Stimulated activated CD4-positive, alpha-beta T cell treated with anti-CD3 and anti-CD28 coated beads, Interleukin-2, amount 100 ng/mL, for 48 hours (primary cell): ENCODE measurements at regions not wholly inside any gene's neighbourhood (a gene's known extent, or its start where the extent isn't known, plus 50 kb on each side); places are given as distances from the start of the nearest gene placed in this dataset.
"Not testable (repeated sequence)": the region's sequence is repeated elsewhere in the genome, so short reads cannot be mapped to it uniquely, and the experiment has no call there.

Source experiments
- DNase-seq, 2 donors: peaks; one replicate each; pipeline ENCODE4 v3.0.0-alpha.2; 2020

DNA sequence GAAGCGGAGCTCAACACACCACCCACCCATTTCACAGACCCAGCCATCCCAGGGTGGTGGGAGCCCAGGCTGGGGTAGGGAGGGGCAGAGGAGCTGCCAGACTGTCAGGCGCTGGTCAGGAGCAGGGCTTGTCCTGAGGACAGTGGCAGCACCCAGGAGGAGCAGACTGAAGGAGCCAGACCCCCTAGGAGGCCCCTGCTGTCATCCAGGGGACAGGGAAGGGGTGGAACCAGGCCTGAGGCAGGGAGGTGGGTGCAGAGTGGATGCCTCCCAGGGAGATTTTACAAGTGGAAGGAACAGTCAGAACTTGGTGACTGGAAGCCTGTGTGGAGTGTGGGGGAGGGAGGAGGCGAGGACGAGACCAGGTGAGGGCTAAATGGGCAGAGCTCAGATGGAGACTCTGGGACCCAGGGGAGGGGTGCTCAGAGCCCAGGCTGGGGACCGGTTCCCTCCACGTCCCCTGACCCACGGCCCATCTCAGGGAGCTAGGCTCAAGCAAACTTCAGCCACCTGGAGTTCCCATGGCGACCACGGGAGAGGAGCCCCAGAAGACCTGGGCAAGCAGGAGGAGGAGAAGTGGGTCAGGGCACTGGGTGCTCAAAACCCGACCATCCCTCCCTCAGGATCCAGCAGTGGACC is 215.4 kb downstream of the TBC1D2B start:
- not testable (repeated sequence) for DNase-seq

DNA sequence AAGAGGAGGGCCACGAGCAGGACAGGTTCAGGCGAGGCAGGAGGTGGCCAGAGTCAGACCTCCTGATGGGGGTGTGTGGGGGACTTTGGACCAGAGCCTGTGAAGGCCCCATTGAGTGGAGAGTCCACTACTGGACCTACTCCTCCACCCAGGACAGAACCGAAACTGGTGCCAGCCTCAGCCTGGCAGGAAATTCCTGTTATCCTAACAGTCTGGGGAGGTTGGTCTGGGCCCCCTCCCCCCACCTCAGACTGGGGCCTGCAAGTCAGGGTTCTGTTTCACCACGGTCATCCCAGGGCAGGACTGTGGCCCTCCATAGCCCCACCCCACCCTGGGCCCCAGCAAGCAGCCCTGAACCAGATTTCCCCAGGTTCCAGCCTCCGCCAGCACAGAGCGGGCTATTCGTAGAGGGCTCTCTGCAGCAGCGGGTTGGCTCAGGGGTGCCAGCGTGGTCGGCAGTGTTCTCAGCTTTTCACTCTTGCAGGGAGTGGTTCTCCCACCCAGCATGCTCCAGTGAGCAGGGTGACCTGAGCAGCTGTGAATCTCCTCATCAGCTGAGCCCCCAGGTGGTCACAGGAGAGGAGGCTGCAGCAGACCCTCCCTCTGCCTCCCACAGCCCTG is 217.3 kb downstream of the TBC1D2B start:
- no peak for DNase-seq

DNA sequence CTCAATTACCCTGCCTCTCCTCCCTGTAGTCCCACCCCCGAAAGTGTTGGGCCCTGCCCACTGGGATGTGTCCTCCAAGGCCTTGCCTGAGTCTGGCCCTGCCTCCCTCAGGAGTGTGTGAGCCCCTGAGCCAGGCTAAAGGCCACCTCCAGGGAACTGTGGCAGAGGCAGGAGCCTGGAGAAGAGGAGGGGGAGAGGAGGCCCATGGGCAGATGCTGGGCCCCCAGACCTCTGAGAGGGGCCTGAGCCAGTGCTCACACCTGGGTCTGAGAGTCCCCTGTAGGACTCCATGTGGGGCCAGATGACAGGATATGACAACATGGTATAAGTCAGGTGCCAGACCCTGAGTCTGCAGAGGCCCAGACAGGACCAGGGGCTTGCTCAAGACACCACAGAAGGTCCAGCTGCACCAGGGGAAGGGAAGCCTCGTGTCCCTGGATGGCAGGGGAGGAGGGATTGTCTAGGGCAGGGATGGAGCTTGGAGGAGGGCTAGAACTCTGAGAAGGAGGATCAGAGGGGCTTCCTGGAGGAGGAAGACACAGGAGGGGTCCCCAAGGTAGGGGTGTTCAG is 217.9 kb downstream of the TBC1D2B start:
- no peak for DNase-seq

DNA sequence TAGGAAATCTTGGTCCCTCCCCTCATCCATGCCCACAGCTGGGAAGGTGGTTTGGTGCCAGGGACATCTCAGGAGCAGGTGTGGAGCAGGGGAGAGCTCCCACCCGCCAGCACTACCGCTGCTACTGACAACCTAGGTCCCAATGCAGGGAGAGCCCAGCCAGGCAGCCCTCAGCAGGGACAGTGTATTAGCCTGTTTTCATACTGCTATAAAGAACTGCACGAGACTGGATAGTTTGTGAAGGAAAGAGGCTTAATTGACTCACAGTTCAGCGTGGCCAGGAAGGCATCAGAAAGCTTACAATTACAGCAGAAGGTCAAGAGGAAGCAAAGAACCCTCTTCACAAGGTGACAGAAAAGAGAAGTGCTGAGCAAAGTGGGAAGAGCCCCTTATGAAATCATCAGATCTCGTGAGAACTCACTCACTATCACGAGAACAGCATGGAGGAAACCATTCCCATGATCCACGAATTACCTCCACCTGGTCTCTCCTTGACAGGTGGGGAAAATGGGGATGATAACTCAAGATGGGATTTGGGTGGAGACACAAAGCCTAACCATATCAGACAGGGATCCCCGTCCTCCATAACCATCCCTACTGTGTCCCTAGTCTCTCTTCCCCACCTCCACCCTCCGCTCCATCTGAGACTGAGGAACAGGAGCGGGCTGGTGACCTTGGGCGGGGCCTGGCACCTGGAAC is 218.6 kb downstream of the TBC1D2B start:
- no peak for DNase-seq

DNA sequence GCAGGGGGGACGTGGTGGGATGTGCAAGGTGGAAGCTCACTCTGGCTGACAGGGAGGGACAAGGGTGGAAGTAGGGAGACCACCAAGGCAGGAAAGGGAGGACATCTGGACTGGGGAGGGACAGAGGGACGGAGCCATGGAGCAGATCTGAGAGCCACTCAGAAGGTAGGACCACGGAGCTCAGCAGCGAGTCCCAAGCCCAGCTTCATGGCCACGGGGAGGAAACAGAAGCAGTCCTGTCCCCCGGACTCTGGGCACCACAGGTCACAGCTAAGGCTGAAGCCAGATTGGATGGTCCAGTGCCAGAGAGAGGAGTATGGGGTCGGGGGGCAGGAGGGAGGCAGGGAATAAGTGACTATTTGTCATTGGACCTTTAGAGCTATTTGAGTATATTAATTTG is 220.1 kb downstream of the TBC1D2B start:
- no peak for DNase-seq

DNA sequence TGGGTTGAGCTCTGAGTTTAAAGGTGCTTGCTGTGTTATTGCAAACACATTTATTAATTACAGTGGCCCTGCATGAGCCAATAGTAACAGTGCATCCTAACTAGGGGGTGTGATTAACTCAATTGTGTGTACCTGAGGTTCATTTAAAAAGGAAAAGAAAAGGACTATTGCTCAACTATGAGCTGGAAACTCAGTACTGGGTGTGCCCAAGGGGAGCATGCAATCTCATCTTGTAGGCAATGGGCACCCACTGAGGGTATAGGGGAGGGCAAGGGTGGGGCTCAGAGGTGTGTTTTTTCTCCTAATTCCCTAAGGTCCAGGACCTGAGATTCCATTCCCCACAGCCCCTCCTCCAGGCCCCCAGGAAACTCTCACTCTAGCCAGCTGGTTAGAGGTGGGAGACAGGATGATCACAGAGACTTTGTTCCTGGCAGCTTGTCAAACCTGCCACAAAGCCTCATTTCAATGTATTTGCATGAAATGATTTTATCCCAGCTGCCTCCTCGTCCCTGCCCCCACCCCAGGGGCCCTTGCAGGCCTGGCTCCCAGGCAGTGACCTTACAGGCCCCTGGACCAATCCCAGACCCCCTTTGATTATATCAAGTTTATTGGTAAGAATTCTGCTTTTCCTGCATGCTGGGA is 220.7 kb downstream of the TBC1D2B start:
- no peak for DNase-seq

DNA sequence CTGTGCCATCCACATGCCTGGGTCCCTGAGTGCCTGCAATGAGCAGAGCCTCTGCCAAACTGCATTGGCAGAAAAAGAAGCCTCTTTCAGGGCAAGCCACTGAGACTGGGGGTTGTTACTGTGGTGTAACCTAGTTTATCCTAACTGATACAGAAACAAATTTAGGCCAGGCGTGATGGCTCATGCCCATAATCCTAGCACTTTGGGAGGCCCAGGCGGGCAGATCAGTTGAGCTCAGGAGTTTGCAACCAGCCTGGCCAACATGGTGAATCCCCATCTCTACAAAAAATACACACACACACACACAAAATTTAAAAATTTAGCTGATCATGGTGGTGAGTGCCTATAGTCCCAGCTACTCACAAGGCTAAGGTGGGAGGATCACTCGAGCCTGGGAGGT is 221.6 kb downstream of the TBC1D2B start:
- DNase-seq = no peak

DNA sequence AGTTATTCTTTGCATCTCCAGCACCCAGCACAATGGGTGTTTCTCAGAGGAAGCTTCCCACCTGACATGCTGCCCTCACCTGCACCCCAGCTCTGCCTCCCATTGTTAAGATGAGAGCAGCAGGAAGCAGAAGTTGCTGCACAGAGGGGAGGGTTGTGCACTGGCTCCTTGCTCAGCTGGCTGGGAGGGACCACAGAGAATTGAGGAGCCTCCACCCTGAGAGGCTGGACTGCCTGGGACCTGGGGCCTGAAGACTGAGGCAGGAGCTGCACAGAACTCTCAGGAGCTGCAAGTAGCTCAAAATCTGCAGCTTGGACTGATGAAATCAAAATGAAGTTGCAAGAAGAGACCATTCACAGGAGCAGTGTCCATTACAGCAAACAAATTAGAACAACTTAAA is 222.3 kb upstream of the LINGO1 start:
- DNase-seq = no peak

DNA sequence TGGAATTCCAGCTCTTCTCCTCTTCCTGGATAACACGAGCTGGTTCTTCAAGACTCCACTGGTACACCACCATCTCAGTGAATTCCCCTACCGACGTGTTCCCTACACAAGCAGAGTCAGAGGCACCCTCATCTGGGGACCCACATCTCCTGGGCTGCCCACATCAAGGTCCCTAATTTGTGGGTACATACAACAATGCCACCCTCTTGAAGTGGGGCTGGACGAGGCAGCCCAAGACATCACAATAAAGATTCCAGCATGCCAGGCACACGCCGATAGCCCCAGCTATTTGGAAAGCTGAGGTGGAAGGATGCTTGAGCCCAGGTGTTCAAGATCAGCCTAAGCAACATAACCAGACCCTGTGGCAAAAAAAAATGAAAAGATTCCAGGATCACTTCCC is 221.2 kb upstream of the LINGO1 start:
- DNase-seq = no peak

DNA sequence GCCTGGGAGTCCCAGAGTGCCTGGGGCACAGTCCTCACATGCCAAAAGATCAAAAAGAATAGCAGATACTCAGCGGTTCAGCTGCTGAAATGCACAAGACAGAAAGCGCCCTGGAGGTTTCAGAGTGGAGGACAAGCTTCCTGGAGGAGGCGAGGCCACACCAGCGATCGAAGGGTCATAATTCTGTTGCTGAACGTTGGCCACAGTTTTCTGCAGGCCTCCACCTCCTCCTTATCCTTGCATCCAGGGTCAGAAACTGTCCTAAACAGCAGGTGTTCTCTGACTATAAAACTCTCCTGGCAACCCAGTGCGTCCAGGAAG is 220.3 kb upstream of the LINGO1 start:
- no peak for DNase-seq

DNA sequence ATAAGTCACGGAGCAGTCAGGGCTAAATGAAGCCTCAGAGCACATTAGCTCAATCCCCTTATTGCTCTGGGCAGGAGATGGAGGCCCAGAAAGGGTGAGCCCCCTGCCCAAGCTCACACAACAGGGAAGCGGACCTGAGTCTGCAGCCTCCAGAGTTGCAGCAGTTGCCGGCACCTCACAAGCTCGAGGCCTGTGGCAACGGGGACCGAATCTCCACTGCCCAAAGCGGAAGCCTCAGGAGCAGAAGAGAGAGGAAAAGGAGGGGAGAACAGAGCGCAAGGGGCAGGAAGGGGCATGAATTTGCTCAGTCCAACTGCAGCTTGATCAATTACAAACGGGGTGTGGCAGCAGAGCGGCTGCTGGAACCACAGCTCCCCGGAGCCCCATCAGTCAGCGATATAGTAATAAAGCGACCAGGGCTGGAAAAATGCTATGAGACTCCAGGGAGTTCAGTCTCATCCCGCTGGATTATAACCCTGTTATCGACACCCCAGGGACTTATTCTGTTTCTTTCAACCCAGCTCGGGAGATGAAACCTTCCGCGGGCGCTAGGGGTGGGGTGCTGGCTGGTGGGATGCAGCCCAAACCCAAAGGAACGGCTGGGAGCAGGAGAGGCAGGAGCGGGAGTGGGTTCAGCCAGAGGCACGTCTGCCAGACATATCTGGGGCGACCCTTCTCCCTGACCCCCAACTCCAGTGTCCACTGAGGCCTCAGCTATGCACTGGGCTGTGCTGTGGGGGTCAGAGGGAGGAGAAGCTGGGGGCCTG is 219.7 kb upstream of the LINGO1 start:
- DNase-seq = no peak

DNA sequence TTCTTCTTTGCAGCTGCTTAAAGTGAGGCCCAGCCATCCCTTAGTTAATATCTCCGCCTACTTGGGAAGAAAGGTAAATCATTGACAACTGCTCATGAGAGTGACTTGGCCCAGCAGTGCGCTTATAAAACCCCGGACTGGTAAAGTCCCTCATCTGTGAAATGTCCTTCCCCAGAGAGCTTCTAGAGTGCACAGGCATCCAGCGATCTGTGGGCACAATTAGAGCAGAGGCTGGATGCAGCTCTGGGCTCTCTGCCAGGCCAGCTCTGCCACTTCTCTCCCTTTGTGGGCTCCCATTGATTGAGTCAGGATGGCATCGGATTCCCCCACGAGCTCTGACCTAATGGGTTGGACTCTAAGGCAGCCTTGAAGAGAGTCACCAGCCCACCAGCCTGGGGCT is 219.0 kb upstream of the LINGO1 start:
- DNase-seq = no peak

DNA sequence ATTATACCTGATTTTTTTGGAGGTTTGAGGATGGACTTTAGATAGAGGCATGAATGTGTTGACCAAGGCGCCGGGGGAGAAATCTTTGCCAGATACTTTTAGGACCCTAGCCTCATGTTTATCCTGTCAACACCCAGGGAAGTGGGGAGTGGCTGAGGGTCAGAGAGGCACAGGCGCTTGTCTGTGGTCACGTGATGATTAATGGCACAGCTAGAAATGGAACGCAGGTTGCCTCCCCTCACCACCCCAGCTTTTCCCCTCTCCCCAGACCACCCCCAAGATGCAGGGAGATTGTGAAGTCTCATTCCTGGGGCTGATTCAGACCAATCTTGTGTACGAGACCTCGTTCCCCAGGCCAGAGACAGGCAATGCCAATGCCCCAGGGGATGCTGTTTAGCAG is 218.4 kb upstream of the LINGO1 start:
- DNase-seq = no peak

DNA sequence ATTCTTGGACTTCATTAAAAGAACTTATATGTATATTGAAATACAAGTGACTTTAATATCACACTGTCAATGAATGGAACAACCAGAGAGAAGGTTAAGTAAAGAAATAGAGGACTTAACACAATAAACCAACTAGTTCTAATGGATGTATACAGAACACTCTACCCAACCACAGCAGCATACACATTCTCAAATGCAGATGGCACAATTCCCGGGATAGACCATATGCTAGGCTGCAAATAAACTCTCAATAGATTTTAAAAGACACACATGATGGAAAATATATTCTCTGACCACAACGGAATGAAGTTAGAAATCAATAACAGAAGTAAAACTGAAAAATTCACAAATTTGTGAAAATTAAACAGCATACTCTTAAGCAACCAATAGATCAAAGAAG is 214.3 kb upstream of the LINGO1 start:
- DNase-seq = no peak

DNA sequence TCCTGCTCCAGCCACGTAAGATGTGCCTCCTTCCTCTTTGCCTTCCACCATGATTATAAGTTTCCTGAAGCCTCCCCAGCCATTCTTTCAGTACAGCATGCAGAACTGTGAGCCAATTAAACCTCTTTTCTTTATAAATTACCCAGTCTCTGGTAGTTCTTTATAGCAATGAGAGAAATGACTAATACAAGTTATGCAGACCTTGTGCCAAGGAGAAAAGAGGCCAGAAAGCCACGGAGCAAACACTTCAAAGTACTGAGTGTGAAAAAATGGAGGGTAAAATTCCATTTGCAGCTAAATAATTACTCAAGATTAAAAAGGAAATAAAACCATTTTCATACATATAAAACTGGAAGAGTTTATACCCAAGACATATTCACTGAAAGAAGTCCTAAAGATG is 213.6 kb upstream of the LINGO1 start:
- no peak for DNase-seq

DNA sequence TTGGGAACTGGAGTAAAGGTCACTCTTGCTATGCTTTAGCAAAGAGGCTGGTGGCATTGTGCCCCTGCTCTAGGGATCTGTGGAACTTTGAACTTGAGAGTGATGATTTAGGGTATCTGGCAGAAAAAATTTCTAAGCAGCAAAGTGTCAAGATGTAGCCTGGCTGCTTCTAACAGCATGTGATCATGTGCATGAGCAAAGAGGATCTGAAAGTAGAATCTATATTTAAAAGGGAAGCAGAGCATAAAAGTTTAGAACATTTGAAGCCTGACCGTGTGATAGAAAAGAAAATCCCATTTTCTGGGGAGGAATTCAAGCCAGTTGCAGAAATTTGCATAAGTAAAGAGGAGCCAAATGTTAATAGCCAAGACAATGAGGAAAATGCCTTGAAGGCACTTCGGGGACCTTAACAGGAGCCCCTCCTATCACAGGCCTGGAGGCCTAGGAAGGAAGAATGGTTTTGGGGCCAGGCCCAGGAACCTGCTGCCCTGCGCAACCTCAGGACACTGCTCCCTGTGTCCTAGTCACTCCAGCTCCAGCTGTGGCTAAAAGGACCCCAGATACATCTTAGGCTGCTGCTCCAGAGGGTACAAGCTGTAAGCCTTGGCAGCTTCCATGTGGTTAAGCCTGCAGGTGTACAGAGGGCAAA is 212.2 kb upstream of the LINGO1 start:
- DNase-seq = no peak

DNA sequence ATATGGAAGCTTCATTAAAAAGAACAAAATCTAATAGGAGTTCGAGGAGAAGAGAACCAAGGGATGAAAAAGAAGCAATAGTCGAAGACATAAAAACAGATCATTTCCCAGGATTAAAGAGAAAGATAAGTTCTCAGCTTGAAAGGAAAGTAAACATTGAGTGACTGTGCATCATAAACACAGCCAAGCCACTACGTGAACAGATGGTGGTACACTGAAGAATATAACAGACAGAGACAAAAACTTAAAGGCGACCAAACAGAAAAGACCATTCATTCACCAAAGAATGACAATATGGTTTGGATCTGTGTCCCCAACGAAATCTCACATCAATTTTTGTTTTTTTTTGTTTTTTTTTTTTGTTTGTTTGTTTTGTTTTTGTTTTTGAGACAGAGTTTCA is 210.8 kb upstream of the LINGO1 start:
- no peak for DNase-seq

DNA sequence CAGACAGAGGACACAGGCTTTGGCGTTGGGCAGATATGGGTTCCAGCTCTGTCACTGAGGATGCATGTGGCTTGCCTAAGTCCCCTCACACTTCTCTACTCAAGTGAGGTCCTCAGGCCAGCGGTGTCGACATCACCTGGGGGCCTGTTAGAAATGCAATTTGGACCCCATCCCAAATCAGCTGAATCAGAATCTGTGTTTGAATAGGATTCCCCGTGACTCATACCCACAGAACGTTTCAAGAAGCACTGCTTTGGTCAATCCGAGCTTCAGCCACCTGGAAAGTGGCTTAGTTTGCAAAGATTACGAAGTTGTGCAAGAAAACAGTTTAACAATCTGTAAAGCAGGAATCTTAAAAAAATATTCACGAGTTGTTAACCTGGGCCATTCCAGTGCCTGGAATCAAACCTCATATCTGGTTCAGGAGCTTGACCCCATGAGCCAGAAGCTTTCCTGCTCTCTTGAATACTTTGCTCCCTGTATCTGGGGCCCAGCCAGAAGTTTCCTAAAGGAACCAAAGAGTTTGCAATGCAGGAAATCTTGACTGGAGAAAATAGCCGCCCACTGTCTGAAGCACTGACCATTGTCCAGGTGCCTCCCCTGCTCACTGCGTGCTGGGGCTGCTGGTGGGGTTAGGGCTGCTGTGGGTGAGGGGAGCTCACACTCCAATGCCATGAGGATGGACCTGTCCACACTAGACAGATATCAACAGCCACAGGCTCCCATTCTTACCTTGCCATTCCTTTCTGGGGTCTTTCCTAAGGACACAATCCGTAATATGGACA is 208.5 kb upstream of the LINGO1 start:
- no peak for DNase-seq

DNA sequence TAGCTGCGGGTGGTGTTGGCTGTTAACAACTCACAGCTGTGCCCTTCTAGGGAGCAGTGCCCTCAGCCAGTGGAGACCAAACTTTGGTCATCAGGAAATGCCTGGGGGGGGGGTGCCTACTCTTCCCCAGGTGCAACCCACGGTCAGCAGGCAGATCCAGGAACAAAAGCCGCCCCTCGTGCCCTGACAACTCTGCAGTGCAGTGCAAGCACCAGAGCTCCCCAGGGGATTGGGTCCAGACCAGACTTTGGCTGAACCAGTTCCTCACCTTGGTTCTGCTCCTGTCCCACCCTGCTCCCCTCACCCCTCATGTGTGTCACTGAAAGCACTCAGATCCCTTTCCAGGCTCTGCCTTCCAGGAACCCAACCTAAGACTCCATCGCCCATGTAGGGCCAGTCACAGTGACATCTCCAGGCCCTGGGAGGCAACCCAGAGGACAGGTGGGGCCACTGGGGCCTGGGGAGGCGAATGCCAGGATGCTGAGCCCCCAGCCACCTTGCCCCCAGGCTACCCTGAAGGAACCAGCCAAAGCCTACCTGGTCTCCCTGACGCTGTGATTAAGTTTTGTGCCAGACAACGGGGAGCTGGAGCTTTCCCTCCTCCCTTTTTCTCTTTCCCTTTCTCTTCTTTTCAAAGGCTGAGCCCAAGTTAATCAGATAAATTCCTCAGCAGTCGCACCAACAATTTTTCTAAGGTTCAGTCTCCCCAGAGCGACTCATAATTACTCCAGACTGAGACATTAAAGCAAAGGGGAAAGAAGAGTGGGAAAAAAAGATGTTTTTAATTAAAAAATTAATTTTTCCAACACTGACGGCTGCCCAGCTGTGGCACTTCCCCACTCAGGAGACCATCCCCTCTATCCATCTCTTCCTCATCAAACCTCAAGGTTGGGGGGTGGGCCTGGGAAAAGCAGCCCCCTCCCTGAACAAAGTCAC is 207.5 kb upstream of the LINGO1 start:
- no peak for DNase-seq

DNA sequence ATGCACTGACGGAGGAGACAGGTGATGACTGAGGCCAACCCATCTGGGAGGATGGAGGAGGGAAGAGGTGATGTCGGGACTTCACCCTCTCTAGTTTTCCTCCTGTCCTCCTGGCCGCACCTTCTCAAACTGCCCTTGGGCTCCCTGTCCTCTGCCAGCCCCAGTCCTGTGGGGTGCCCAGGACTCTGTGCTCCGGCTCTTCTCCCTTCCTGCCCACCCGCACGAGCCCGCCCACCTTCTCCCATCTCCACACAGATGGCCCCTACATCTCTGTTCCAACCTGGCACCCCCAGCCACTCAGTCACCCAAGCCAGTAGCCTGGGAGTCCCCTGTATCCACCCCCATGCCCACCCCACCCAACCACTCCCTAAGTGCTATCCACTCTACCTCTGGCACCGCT is 206.7 kb upstream of the LINGO1 start:
- DNase-seq = no peak

DNA sequence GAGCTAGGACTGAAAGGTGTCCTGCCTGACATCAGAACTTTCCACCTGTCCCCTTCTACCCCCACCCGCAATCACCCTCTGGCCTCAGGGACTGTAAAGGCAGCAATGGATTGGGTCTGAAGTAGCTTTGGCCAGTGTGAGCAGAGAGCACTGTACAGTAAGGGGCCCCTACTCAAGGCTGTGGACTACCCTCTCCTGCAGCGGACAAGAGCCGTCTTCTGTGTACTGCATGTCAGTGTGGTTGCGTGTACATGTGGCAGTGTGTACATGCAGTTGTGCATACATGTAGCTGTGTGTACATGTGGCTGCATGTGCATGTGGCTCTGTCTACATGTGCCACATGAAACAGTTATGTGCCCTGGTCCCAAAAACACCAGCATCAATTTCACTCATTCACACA is 205.9 kb upstream of the LINGO1 start:
- DNase-seq = no peak
